AG08396 (cell line): ENCODE measurements at regions not wholly inside any gene's neighbourhood (a gene's known extent, or its start where the extent isn't known, plus 50 kb on each side); places are given as distances from the start of the nearest gene placed in this dataset.
A peak's percentile ranks its signal among the peaks of the same experiment; 100 is the strongest.

Experiments used
- DNase-seq: peaks from one replicate; pipeline ENCODE4 v3.0.0; 2012; ENCODE audit warnings: low spot score, mixed read lengths

DNA sequence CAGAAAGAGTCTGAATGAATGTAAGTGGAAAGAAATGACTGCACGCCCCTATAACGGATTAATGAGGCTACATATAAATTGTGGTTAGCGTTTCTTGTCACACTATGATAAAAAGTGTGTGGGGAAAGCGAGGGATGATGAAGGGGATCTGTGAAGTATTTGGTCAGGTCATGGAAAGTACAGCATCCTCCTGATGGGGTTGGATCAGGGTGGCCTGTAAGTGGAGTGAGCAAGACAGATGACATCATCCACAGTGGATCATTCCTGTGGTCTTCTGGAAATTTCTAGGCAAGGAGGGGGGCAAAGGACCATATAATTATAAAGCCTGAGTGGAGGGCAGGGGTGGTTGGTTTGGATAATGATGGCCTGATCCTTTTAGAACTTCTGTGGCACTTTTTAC lies 606.0 kb downstream of the INHBA start:
- peak; percentile 65 for DNase-seq

- DNase-seq = no peak
Measured at GRCh38 chr7:41093141-41093540, 609.7 kb downstream of the INHBA start.

DNA sequence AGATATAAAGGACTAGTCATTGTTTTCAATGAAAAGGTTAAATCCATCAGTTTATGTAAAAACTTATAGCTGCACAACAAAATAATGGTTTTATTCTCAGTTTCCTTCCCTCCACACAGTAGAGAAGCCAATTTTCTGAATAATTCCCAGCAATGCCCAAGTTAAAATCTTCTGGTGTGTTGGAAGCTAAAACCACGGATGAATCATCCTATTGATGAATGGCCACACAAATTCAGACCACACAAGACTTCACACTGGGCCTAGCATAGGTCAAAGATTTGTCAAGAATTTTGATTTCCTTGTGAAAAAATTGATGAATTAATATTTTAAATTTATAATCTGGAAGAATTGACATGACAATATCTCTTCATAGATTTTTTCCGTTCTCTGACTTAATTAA lies 617.6 kb downstream of the INHBA start:
- DNase-seq = peak; percentile 18

- DNase-seq = no peak
Measured at GRCh38 chr7:41084381-41084780, 618.5 kb downstream of the INHBA start.

- DNase-seq = no peak
Measured at GRCh38 chr7:41069635-41070034, 633.3 kb downstream of the INHBA start.

DNA sequence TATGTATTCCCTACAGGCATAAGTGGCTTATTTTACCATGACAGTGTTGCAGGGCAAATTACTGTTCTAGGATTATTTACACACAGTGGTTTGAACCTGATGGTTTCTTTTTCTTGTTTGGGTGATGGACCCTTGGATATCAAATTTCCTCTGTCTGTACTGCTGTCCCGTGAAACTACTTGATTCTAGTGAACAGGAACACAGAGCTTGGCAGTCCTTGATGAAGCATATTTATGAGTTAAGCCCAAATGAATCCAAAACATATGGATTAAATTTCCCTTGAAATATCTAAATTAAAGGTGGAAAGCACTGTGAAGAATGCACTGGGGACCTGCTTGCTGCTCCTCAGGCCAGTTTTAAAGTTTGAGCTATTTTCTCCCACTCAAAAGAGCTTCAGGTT lies 635.3 kb downstream of the INHBA start:
- DNase-seq = no peak

- DNase-seq = no peak
Measured at GRCh38 chr7:41065663-41066062, 637.2 kb downstream of the INHBA start.

GRCh38 chr7:41063116-41063515 lies 639.8 kb downstream of the INHBA start:
- DNase-seq = no peak

DNA sequence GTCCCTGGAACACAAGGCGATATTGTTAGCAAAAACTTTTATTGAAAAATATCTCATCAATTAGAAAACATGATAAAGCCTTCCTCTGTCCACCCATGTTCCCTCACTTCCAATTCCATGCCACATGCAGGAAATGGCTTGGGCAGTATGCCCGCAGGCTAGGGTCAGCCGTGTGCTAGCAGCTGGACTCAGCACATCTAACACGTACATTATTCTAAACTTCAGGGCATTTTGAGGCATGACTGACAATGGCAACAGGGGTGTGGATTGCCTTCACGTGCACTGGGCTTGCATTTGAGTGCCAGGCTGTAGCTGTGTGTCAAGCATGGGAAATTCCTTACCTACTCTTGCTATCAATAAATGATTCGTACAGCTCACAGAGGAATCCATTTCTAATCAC lies 642.1 kb downstream of the INHBA start:
- no peak for DNase-seq

- DNase-seq = no peak
Measured at GRCh38 chr7:41059796-41060195, 643.1 kb downstream of the INHBA start.

DNA sequence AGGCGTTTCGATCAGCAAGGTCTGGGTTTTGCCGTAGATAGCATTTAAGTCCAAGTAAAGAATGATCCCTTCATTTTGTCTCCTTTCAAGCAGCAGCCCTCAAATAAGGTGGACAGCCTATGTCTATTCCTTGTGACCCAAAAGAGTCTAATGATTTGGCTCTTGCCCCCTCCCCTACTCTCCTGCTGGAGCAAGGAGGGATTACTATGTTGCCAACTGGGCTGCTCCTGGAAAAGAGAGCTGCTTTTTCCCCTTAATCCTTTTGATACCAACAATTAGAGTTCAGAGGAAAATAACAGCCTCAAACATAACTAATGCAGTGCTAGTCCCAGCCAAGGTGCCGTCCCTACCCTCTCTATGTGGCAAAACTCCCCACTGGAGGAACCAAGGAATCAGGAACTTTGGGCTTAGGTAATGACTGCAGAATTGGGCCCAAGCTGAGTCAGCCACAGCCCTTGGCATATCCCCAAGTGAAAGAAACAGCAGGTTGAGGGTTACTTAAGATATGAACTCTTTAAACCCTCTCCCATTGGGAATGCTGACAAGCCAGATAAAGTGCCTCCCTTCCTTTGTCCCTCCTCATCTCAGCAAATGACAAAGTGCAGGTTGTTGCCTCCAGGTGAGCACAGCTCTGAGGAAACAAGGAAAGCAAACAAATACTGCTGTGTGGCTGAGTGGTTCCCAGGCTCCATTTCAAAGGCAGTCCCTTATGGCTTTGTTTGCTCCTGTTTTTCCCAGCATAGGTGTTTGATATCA lies 643.7 kb downstream of the INHBA start:
- DNase-seq = no peak

DNA sequence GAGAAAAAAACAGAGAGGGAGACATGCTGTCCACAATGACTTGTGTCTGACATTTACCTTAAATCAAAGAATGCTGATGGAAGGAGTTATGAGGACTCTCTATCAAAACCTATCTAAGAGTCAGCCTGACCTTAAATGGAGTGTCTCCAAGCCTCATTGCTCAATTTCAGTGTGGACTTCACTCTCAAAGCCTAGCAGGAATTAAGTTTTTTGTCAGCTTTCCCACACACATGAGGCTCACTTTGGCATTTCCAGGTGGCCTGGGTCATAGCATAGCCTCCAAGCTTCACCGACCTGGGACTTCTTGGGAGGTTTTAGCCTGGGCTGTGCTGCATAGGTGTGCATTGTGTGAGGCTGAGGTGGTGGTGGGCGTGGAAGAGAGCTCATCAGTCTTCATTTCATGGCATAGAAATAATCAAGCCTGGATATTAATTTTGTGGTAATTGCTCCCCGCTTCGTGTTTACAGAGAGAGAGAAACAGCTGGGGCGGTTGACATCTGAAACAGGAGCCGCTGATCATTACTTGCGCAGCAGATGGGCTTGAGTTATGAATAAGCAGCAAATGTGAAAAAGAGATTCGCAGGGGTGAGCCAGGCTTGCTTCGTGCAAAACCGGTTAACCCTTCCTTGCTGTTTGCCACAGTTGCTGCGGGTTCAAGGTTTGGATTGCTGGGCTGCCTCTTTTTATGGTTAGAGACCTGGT lies 647.8 kb downstream of the INHBA start:
- DNase-seq = no peak

GRCh38 chr7:41053820-41054219 lies 649.1 kb downstream of the INHBA start:
- DNase-seq = peak; percentile 54

DNA sequence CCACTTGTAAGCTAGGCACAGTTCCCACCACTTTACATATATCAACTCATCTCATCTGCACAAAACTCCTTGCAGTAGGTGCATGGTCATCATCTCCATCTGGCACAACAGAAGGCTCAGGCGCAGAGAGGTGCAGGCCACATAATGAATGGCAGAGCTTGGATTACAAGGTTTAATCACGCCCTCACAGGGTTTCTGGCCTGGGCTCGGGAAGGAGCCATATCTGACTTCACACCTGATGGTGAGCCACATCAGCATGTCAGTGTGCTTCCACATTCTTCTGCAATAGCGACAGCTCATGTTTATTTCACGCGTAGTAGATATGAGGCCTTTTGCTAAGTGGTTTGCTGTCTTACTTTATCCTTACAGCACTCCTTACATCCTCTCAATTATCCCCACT lies 650.2 kb downstream of the INHBA start:
- DNase-seq = no peak

GRCh38 chr7:41052201-41052600 lies 650.7 kb downstream of the INHBA start:
- DNase-seq = no peak

- no peak for DNase-seq
Measured at GRCh38 chr7:41051535-41051934, 651.4 kb downstream of the INHBA start.

- no peak for DNase-seq
Measured at GRCh38 chr7:41051062-41051461, 651.8 kb downstream of the INHBA start.

DNA sequence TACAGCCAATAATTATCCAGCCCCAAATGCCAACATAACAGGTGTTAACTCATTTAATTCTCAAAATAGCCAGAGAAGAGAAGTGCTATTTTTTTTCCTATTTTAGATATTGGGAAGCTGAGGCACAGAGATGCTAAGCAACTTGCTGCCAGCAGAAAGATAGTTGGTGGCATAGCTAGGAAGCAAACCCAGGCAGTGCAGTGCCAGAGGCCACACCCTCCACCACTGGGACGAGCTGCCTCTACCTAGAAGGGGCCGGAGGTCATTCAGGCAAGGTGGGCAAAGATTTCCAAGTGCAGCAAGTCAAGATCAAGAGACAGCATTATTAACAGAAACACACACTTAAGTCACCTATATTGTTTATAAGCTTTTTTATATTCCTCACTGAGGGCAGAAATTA lies 654.1 kb downstream of the INHBA start:
- DNase-seq = no peak

DNA sequence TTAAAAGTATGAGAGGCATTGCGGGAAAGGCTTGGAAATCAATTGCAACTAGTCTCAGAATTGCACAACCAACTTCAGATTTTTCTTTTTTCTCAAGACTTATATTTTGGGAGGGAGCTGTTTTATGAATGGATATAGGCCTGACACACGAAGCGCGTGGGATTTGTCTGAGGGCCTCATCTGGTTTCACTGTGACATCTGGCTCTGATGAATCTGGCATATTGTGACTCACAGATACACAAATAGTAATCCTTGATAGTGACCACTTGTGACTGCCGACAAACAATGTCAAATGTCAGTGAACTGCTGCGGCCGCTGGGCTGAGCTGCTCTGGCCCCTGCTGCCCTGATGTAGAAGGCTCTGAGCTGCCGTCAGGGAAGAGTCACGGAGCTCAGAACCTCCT lies 655.1 kb downstream of the INHBA start:
- DNase-seq = peak; percentile 21

DNA sequence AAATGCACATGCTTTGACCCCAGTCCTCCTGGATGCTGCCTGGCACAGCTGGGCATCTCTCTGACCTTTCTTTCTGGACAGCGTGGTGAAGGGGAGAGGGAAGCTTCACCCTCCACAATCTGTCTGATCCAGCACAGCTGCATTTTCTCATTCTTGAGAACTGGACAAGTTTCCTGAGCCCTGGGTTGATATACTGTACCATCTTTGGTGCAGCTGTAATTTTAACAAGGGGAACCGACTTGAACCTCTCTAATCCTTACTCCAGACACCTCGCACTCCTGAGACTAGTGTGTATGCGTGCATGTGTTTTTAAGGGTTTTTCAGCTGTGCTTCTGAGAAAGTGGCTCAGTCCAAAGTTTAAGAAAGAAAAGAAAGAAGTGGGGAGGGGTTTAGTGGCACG lies 655.7 kb downstream of the INHBA start:
- DNase-seq = no peak

DNA sequence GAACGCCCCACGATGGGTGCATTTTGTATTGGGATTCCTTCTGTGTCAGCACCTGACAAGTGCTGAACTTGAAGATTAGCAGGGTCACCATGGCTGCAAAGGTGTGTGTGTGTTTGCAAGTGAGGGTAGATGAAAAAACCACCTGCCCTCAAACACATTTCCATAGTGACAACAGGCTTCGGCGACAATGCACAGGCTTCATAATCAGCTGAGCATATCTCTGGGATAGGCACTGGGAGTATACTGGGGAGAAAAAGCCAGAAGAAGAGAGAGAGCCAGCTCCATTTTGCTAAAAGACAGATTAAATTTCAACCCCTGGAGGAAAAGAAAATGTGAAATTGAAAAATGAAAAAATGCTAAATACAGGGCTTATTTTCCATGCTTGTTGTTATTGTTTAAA lies 656.1 kb downstream of the INHBA start:
- no peak for DNase-seq

- DNase-seq = no peak
Measured at GRCh38 chr7:41046221-41046761, 656.6 kb downstream of the INHBA start.

GRCh38 chr7:41045556-41046123 lies 657.2 kb downstream of the INHBA start:
- no peak for DNase-seq
